SK-N-MC (cell line): ENCODE measurements at regions not wholly inside any gene's neighbourhood (a gene's known extent, or its start where the extent isn't known, plus 50 kb on each side); places are given as distances from the start of the nearest gene placed in this dataset.

ENCODE experiments used
- EZH2 ChIP-seq: fragments of 200-600 bp; sonication (generic); IDR thresholded peaks from one replicate; pipeline ENCODE4 v1.6.1; 2017; ENCODE audit warnings: antibody characterized with exemption
- FOXP2 ChIP-seq: optimal IDR thresholded peaks from 2 replicates; pipeline ENCODE3; 2011; ENCODE audit warnings: mild to moderate bottlenecking, moderate library complexity; ENCODE audit not compliant: insufficient read depth; ENCODE audit errors: extremely low read length, control extremely low read depth
- POLR2AphosphoS5 ChIP-seq: IDR thresholded peaks from 2 replicates; pipeline ENCODE4 v1.6.1; 2012; ENCODE audit warnings: mild to moderate bottlenecking, low read depth, low read length, borderline replicate concordance

DNA sequence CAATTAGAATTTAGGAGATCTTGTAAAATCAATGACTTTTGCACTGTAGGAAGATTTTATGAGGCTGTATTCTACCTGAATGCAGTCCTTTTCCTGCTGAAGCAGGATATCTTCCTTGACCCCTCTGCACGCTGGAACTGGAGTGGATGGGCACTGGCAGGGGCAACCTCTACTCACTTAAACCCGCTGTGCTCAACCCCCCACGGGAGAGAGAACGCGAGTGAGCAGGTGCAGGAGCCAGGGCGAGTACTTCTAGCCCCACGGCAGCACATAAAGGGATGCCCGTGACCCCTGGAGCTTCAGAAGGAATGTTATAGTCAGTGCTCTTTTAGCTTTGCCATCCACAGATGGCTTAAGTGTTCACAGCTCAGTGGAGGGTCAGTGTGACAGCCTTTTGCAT lies 1144.8 kb downstream of the EPHA7 start:
- TF ChIP-seq EZH2 (no peak), POLR2AphosphoS5 (no peak), FOXP2 (no peak)
